ENCODE measurements at regions not wholly inside any gene's neighbourhood (a gene's known extent, or its start where the extent isn't known, plus 50 kb on each side); places are given as distances from the start of the nearest gene placed in this dataset.

GRCh38 chr12:42919691-42920090, 330.1 kb upstream of the PRICKLE1 start:
- TF ChIP-seq CTCF (conservative IDR thresholded peaks at IDR 0.05; ENCODE audit: low read length), result no peak
- no peak for TF ChIP-seq EZH2phosphoT487 (IDR thresholded peaks at IDR 0.05; ENCODE audit: borderline replicate concordance)
